ENCODE measurements at regions not wholly inside any gene's neighbourhood (a gene's known extent, or its start where the extent isn't known, plus 50 kb on each side); places are given as distances from the start of the nearest gene placed in this dataset.
"Not testable (repeated sequence)": the region's sequence is repeated elsewhere in the genome, so short reads cannot be mapped to it uniquely, and the experiment has no call there.

GRCh38 chr6:140373728-140374127 is 999.3 kb upstream of the CITED2 start:
- TF ChIP-seq CTCF, POLR2A (IDR thresholded peaks at IDR 0.05): not testable (repeated sequence)
